Stimulated activated CD8-positive, alpha-beta memory T cell treated with anti-CD3 and anti-CD28 coated beads, Interleukin-12 subunit alpha, Interleukin-12 subunit beta, amount 100 ng/mL, for 4 hours (primary cell): ENCODE measurements at regions not wholly inside any gene's neighbourhood (a gene's known extent, or its start where the extent isn't known, plus 50 kb on each side); places are given as distances from the start of the nearest gene placed in this dataset.
"Not testable (repeated sequence)": the region's sequence is repeated elsewhere in the genome, so short reads cannot be mapped to it uniquely, and the experiment has no call there.

Source experiments
- DNase-seq: peaks from one replicate; pipeline ENCODE4 v3.0.0-alpha.2; 2020; ENCODE audit warnings: low read depth

- DNase-seq, result no peak
Observed at GRCh38 chr3:27779176-27779575, 57.1 kb upstream of the EOMES start.

- DNase-seq, result no peak
Observed at GRCh38 chr3:27789420-27789819, 67.3 kb upstream of the EOMES start.

- no peak for DNase-seq
Observed at GRCh38 chr3:27791956-27792355, 69.8 kb upstream of the EOMES start.

- no peak for DNase-seq
Observed at GRCh38 chr3:27792869-27793268, 70.7 kb upstream of the EOMES start.

- no peak for DNase-seq
Observed at GRCh38 chr3:27794211-27794610, 72.1 kb upstream of the EOMES start.

- DNase-seq, result no peak
Observed at GRCh38 chr3:27796365-27796875, 74.3 kb upstream of the EOMES start.

- no peak for DNase-seq
Observed at GRCh38 chr3:27797773-27798172, 75.7 kb upstream of the EOMES start.

GRCh38 chr3:27800261-27800660, 78.1 kb upstream of the EOMES start:
- no peak for DNase-seq

GRCh38 chr3:27802425-27802824, 80.3 kb upstream of the EOMES start:
- DNase-seq, result no peak

- no peak for DNase-seq
Observed at GRCh38 chr3:27802849-27803248, 80.7 kb upstream of the EOMES start.

- no peak for DNase-seq
Observed at GRCh38 chr3:27805282-27805681, 83.2 kb upstream of the EOMES start.

- no peak for DNase-seq
Observed at GRCh38 chr3:27813255-27813654, 91.1 kb upstream of the EOMES start.

- not testable (repeated sequence) for DNase-seq
Observed at GRCh38 chr3:27821609-27822008, 99.5 kb upstream of the EOMES start.

- no peak for DNase-seq
Observed at GRCh38 chr3:27824312-27825200, 102.4 kb upstream of the EOMES start.

GRCh38 chr3:27826448-27826847, 104.3 kb upstream of the EOMES start:
- no peak for DNase-seq

- no peak for DNase-seq
Observed at GRCh38 chr3:27827041-27827440, 104.9 kb upstream of the EOMES start.

- no peak for DNase-seq
Observed at GRCh38 chr3:27840807-27841594, 118.9 kb upstream of the EOMES start.

GRCh38 chr3:27844052-27844675, 122.0 kb upstream of the EOMES start:
- no peak for DNase-seq

GRCh38 chr3:27847697-27848096, 125.6 kb upstream of the EOMES start:
- no peak for DNase-seq

- no peak for DNase-seq
Observed at GRCh38 chr3:27848826-27849225, 126.7 kb upstream of the EOMES start.

GRCh38 chr3:27859821-27860220, 137.7 kb upstream of the EOMES start:
- DNase-seq, result no peak
